GM11168 (cell line): ENCODE measurements at regions not wholly inside any gene's neighbourhood (a gene's known extent, or its start where the extent isn't known, plus 50 kb on each side); places are given as distances from the start of the nearest gene placed in this dataset.

Experiments used
- in situ Hi-C: fragments of 300-500 bp; cut with MboI; formaldehyde crosslinking; loops from one replicate; pipeline ENCODE4 v1.12.0; 2022; ENCODE audit warnings: low sequenced_read_pairs; ENCODE audit not compliant: unreplicated experiment

DNA sequence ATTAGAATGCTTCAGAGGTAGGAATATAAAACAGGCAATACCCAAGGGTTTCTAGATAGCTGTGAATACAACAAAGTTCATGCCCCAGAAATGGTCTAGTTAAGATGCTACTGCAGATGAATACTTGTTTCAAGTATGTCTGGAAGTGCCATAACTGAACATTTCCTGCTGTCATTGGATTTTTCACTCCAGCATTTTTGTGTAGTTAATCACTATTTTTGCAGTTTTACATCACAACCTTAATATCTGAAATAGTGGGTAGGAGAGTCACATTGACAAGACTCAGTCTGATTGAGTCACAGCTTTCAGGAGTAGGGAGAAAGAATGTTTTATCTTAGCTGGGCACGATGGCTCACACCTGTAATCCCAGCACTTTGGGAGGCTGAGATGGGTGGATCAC lies 126.4 kb upstream of the C1orf21 start:
- in situ Hi-C loops: no loop called here

DNA sequence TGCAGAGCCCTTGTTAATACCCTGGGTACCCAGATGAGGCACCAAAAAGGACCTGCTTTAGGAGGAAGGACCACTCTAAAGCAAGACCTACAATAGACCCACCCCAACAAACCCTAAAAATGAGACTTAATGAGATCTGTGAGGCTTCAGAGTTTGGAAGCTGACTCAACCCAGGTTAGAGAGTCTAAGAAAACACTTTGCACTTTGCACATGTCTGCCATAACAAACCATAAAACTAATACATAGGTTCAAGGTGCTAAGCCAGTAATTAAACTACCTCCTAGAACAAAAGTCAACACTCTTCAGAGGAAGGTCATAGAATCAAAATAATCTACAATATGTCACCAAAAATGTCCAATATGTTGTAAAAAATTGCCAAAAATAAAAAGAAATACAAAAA lies 124.7 kb upstream of the C1orf21 start:
- in situ Hi-C loops: no loop called here

DNA sequence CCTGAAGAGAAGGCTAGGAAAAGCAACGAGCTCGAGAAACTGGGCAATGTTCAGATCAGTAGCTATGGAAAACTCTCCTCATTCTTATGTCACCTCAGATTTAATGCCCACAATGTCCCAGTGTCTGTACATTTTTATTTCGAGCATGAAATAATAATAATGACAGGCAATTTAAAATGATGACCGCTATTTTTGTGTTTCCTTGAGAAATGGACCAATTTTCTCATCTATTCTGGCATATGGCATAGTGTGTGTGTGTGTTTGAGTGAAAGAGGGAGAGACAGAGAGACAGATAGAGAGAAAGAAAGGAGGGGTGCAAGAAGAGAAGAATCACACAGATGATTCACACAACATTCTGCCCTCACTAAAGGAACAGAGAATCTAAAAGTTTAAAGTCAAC lies 119.1 kb upstream of the C1orf21 start:
- in situ Hi-C loops: no loop called here

DNA sequence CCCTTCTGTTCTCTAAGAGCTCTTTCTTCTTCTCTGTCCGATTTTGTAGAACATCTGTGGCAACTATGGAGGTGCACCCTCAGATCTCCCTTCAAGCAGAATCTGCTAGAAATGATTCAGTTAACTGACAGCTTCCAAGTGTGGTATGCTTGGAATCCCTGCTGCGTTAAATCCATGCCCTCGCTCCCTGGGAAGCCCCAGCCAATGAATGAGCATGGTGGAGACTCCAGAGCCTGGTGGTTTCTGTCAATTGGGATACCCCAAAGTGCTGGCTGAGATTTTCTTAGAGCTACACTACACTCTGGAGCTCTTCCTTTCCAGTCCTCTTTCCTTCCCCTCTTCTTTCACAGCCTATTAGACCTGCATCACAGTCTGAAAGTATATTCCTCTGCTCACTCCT lies 116.3 kb upstream of the C1orf21 start:
- in situ Hi-C loops: no loop called here

DNA sequence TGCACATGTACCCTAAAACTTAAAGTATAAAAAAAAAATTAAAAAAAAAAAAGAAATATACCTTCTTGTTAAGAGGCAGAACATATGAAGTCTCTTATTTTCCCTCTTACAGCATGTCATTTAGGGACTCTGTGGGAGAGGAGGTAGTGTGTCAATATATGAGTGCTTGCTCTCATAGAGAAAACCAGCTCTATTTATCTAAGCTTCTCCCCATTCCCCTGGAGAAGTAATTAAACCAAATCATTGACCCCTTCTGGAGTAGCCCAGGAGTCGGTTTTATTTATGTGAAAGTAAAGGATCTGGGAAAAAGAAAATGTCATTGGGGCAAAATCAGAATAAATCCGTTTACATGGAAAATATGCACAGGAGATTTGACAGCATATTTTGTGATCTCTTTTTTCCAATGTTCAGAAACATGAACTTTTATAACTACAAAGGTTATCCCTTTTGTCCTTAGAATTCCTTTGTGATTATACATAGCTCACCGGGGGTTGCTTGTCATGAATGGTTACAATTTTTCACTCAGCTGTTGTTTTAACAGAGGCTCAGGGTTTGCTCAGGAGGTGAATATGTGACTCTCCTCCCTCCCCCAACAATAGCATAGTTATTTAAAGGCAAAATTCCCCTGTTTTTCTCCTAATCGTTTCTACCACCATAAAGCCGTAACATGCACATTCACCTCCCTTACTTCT lies 114.5 kb upstream of the C1orf21 start:
- in situ Hi-C loops: no loop called here

DNA sequence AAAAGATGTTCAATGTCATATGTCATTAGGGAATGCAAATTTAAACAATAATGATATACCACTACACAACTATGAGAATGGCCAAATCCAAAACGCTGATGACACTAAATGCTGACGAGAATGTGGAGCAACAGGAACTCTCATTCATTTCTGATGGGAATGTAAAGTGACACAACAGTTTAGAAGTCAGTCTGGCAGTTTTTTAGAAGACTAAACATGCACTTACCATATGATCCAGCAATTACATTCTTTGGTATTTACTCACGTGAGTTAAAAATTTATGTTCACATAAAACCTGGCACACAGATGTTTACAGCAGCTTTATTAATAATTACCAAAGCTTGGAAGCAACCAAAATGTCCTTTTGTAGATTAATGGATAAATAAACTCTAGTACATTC lies 110.4 kb upstream of the C1orf21 start:
- in situ Hi-C loops: no loop called here

DNA sequence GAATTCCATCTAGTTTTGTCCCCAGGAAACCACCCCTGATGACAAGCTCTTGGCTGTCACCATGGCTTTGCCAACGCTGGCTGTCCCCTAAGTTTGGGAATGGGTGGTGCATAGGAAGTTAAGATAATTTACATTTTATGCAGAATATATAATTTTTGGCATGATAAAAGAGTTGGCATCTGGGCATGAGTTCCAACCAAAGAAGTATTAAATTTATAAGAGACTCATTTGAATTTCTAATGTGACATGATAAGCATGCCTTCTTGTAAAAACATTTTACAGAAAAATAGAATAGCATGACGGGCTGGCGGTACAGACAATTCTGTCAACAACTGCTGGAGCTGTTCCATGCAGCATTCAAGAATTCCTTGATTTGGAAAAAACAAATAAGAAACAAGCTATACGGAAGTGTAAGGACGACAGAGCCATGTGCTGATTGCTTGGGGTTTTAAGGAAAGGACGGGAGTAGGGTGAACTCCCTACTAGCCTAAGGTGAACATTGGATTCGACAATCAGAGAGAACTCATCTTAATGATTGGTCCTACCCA lies 106.8 kb upstream of the C1orf21 start:
- in situ Hi-C loops: no loop called here

DNA sequence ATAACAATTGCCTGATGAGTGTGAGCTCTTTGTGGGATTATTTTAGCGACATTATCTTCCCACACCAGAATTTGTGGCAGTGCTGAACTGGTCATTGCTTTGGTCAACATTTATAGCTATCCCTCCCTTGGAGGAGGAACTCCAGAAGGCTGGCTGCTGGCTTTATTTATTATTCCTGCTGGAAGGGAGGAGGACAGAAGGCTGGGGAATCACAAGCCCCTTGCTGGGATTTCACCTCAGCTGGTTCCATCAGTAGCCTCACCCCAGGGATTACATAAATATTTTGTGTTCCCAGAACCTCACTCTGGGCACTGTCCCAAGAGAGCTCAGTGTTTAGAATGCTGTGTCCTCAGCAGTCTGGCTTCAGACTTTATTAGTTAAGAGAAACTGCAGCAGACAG lies 102.8 kb upstream of the C1orf21 start:
- in situ Hi-C loops: no loop called here

DNA sequence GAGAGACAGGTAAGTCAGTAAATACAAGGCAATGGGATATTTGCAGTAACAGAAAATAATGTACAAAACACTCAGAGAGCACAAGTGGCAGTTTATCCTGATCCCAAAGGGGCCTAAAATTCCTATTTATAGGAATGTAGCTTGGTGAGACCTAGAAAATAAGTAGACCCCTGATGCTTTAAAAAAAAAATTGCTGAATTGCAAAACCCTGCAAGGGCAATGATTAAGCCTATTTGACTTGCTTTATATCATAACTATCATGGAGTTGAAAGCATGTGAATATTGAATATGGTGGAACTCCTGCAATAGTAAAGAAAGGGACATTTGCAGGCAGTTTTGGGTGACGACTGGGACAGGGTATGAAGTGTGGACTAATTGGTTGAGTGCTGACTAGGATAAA lies 101.9 kb upstream of the C1orf21 start:
- in situ Hi-C loops: no loop called here

DNA sequence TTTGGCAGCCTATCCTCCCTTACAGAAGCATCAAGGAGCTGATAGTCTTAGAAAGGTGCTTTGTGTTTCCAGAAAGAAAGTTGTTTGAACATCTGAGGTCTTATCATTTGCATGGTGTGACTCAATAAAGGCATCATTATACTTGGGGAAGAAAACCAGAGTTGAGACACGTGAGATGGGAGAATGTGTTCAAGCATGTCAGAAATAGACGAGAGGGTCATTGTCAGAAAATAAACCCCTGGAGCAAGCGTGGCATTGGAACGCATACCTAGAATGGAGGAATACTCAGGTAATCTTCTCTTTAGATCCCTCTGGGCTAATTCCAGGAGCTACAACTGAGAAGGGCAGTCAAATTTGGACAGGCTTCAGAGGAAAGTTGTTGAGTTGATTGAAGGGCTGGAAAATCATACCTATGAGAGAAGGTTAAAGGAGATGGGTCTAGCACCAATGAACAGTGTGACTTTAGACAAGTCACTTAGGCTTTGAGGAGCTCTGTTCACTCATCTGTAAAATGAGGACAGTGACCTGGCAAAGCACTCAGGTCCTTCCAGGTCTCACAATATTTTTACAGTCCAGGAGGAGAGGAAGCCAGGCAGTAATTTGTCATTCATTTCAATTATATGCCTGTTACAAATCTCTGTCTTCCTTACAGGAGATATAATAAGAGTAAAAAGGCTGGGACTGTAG lies 101.3 kb upstream of the C1orf21 start:
- in situ Hi-C loops: no loop called here

DNA sequence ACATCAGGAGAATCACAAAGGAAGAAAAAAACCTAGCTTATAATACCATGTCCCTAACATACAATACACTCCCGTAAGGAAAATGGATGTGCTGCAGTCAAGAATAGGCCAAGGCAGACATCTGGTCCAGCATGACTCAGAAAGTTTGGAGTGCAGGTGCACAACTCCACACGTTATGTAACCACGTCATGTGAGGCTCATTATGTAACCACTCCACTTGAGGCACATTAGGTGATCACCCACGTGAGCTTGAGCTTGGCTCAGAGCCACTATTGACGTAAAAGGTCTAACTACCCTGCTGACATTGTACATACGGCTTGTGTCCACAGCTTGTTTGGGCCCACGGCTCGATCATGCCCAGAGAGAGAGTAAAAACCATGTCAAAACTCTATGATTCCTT lies 99.8 kb upstream of the C1orf21 start:
- in situ Hi-C loops: no loop called here

DNA sequence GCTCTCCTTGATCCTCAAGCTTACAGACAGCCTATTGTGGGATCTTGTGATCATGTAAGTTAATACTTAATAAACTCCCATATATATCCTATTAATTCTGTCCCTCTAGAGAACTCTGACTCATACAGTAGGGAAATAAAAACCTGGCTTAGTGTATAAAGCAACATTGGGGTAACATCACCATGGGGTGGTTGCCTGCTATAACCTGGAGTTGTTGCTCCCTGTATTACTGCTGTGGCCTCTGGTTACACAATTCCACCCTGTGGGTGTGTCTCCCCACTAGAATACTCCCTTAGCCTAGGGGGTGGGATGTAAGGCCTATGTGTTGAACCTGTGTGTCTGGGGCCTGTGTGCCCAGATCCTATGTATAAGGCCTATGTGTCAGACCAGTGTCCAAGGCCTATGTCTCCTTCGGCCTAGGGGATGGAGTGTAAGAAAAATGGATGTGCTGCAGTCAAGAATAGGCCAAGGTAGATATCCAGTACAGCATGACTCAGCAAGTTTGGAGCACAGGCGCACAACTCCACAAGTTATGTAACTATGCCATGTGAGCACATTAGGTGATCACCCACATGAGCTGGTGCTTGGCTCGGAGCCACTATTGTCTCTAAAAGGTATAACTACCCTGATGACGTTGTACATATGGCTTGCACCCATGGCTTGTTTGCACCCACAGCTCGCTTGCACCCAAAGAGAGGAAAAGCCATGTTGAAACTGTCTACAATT lies 96.8 kb upstream of the C1orf21 start:
- in situ Hi-C loops: no loop called here

DNA sequence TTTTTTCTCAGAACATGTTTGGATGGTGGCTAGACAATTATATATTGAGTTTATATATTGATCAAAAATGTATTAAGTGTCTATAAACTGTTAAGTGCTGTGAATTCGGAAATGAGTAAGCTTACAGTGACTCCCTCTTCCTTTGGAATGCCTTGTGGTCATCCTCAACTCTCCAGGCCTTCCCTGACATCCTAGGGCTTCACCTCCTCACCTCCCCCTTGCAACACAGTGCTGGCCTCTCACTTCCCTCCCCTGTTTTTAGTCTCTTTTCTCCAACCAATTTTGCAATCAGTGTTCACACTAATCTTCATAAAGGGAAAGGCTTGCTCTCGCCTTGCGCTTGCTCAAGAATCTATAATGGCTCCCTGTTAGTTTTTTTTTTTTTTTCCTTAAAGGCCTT lies 95.1 kb upstream of the C1orf21 start:
- in situ Hi-C loops: no loop called here

DNA sequence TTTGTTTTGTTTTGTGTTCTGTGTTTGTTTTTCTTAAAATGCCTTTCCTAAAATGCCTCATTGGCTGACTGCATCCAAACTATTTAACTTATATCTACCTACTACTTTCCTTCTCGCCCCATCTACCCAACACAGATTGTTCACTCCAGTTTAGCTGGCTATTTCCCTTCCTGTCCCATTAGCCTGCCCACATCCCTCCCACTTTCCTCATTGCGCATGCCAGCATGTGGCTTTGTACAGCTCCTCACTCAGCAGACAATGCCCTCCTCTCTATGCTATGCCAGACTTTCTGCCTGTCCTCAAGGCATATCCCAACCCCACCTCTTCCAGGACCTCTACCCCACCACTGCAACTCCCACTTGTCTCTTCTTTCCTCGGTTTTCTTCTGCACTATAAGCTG lies 94.7 kb upstream of the C1orf21 start:
- in situ Hi-C loops: no loop called here

DNA sequence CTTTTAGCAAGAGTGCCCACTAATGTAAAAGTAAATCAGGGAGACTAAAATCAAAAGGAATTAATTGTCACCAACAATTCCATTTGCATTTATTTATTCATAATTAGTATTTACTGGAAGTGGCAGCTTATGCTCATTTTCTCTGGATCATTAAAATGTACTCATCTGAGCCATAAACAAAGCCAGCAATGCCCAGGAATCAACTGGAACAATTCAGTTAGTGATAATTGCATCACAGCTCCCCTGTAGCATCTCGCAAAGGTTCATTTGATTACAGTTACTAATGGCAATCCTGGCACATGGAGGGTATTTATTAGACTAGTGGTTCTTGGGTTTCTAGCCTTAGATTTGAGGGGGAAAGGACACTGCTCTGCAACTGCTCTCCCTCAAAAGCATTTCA lies 92.7 kb upstream of the C1orf21 start:
- in situ Hi-C loops: no loop called here

DNA sequence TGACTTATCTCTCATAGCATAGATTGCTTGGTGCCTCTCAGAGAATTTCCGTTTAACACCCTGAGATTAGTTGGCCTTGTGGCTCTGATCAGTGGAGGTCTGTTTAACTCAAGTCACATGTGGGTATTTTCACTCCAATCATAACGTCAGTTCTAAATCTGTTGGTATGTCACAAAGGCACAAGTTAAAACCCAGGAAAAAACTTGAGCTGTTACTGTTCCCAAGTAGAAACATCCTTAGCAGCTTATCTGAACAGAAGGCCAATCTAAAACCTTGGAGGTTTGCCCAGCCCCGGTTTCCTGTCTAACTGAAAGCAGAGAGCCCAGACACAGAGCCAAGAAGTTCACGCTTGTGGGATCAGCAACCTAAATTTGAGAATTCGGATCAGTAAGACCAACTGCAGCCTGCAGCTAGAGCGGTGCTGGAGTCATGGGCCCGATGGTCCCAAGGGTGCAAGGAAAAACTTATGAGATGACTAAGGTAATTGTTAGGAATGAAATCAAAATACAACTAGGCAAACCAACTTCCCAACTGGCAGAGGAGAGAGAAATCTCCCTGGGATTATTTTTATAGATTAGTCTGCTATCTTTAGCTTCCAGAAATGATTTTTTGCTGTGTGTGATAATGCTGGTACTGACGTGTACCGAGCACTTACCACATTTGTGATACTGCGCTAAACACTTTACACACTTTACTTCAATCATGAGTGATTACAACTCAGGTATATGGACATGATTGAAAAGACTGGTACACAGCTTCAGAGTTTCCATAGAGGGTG lies 90.2 kb upstream of the C1orf21 start:
- in situ Hi-C loops: no loop called here

DNA sequence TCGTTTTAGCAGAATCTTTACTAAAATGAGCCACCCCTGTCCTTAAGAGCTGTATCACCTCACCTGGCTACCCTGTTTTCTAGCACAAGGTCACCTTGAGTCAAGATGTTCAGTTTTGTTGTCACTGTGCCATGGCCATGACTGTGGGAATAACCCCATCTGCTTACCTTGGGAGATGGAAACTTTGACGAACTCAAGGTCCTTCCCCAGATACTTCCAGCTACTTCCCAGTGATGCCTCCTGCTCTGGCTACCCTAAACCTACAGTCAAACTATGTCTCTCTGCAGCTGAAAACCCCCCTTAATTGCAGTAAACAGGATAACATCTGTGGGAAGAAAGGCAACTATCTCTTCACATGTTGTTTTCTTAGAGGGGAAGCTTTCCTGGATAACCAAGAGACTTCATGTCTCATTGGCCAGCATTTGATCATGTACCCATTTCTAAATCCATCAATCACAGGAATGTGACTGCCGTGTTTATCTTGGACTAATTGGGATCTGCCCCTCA lies 89.5 kb upstream of the C1orf21 start:
- in situ Hi-C loops: no loop called here

DNA sequence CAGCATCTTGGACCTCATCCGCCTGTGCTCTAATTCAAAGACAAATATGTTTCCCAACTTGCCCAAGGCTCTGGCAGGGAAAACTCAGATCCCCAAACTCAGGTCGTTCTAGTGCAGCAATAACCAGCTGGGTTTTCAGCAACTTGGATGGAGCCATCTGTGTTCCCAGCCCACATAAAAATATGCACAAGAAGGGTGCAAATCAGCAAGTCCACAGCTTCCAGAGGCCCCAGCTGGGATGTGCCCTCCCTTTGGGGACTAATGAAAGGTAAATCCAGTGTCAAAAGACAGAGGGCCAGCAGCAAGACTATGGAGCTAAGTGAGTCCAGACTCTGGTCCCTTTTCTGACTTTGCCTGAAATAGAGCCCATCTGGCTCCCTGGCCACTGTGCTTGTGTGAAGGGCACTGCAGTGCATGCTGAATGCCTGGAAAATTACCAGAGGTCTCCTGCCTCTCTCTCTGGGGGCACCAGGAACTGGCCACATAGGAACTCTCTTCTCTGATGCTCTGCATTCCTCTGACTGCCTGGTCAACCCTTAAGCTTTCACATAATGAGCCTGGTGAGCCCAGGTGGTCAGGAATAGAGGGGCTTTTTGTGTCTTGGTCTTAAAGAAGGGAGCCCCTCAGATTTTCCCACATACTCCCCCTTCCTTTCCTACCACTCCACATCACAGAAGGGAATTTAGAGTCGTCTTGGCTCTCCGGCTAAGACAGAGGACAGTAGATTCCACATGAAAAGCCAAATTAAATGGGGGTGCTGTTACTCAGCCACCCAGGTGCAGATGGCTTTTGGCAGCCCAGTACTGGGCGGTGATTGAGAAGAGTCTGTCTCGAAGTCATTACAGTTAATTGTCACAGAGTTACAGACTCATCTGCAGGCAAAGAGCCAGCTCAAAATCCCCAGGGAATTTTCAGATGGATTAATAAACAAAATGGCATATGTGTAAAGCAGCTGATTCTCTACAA lies 88.1 kb upstream of the C1orf21 start:
- in situ Hi-C loops: no loop called here

DNA sequence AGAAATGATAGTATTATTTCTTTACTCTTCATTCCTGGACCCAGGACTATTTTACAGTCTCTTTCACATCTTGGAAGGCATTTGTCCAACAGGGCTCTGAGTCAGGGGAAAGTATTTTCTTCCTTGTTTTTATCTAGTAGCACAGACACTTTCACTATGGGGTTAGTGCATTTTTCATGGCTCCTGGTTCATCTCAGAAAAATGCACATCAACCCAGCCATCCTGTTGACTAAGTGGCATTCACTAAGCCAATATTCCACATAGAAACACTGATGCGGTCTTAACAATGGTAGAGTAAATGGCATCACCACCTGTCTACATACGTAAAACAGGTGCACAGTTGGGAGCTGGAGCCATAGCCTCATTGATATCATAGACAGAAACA lies 87.4 kb upstream of the C1orf21 start:
- in situ Hi-C loops: no loop called here
